Stomach (tissue), 4 donors: ENCODE measurements at regions not wholly inside any gene's neighbourhood (a gene's known extent, or its start where the extent isn't known, plus 50 kb on each side); places are given as distances from the start of the nearest gene placed in this dataset.

Experiments
- POLR2A ChIP-seq, 4 donors: fragments of 450-650 bp; IDR thresholded peaks; one replicate each; pipeline ENCODE4 v1.6.1; 2016; ENCODE audit warnings: antibody characterized with exemption in 4 of 4, control low read depth in 2 of 4, mild to moderate bottlenecking in 1 of 4, moderate library complexity in 1 of 4
- POLR2AphosphoS5 ChIP-seq, 3 donors: sonication (generic); formaldehyde crosslinking; IDR thresholded peaks; one replicate each; pipeline ENCODE4 v1.6.1; 2016; ENCODE audit warnings: antibody characterized with exemption in 3 of 3
- TF ChIP-seq, protein P1 (sequence below), 7 experiments: fragments of 450-650 bp in 4 of 7; fragments of 200-600 bp in 3 of 7; sonication (generic) in 3 of 7; IDR thresholded peaks; one replicate each; pipeline ENCODE4 v1.5.1; 2016 to 2019; ENCODE audit warnings: antibody characterized with exemption in 7 of 7, control low read depth in 2 of 7, mild to moderate bottlenecking in 1 of 7

DNA sequence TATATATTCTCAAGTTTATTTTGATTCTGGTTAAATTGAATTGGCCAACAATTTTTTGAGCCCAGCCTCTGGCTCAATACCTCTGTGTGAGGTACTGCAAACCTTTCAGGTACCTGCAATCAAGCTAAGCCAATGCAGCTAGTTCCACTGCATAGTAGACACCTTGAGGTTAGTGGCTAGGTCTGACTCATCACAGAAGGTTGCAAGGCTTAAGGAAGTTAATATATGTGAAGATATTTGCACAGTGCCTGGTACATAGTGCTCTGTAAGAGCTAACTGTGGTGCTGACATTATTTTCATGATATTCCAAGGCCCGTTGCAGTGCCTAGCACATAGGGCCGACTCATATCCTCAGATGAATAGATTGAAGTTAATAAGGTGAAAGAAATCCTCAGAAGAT is 330.5 kb upstream of the KAZN start:
- no peak for TF ChIP-seq POLR2A (IDR thresholded peaks at IDR 0.05)
- TF ChIP-seq POLR2AphosphoS5 (IDR thresholded peaks at IDR 0.05): no peak
- TF ChIP-seq, protein P1, sequence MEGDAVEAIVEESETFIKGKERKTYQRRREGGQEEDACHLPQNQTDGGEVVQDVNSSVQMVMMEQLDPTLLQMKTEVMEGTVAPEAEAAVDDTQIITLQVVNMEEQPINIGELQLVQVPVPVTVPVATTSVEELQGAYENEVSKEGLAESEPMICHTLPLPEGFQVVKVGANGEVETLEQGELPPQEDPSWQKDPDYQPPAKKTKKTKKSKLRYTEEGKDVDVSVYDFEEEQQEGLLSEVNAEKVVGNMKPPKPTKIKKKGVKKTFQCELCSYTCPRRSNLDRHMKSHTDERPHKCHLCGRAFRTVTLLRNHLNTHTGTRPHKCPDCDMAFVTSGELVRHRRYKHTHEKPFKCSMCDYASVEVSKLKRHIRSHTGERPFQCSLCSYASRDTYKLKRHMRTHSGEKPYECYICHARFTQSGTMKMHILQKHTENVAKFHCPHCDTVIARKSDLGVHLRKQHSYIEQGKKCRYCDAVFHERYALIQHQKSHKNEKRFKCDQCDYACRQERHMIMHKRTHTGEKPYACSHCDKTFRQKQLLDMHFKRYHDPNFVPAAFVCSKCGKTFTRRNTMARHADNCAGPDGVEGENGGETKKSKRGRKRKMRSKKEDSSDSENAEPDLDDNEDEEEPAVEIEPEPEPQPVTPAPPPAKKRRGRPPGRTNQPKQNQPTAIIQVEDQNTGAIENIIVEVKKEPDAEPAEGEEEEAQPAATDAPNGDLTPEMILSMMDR (IDR thresholded peaks at IDR 0.05): no peak
